Neuron (in vitro differentiated cells): ENCODE measurements at regions not wholly inside any gene's neighbourhood (a gene's known extent, or its start where the extent isn't known, plus 50 kb on each side); places are given as distances from the start of the nearest gene placed in this dataset.

ENCODE experiments used
- H2AFZ ChIP-seq: one replicate; pipeline ENCODE4 v1.6.1; 2013; ENCODE audit warnings: low read depth, mild to moderate bottlenecking, inconsistent platforms, low read length, moderate library complexity
- H3K27me3 ChIP-seq: one replicate; pipeline ENCODE4 v1.6.1; 2013; ENCODE audit warnings: low read length; ENCODE audit not compliant: insufficient read depth
- H3K36me3 ChIP-seq: one replicate; pipeline ENCODE4 v1.6.1; 2013; ENCODE audit warnings: low read length; ENCODE audit not compliant: insufficient read depth
- H3K4me1 ChIP-seq: one replicate; pipeline ENCODE4 v1.6.1; 2013; ENCODE audit warnings: low read length; ENCODE audit not compliant: insufficient read depth
- H3K4me3 ChIP-seq: 2 replicates; pipeline ENCODE4 v1.5.1; 2013; ENCODE audit warnings: mild to moderate bottlenecking, low read length, moderate library complexity
- H3K9me3 ChIP-seq: one replicate; pipeline ENCODE4 v1.6.1; 2013; ENCODE audit warnings: low read length

DNA sequence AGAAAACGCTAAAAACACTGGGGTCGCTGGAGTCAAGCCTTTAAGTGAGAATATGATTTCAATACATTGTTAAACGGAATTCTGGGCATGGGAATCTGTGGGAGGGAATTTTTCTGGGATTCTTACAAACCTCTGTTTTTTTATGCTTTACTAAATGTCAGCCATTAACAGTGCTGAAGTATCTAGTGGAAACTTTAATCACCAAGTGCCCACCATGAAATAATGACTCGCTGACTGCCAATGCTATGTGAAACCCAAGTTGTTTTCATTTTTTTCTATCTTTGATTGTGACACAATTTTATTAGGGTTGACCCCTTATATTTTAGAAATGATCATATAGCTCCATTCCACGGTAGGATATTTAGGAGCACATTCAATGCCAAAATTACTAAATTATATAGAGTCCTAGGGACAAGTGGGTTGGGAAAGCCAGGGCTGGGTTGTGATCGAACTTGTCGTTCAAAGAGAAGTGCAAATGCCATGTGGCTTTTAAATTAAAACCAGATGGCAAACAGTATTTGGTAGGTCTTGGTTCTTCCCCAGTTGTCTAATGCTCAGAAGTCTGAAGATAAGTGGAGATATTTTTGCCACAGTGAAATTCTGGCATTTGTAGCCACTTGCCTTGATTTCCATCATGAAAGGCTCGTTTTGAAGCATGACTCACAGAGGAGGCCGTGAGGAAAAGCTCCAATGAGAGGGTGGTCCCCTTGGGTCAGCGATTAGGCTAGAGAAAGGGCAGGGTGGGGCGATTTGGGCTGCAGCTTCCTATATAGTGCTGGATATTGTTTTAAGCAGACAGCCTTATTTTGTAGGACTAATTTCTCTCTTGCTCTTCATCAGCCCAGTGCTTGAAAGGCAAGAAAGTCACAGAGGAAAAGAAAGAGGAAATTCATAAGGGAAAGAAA, 254.4 kb upstream of the JAG1 start:
- H3K9me3 ChIP-seq, result no peaks in the 10 kb centered on the region
- H3K4me3 ChIP-seq, result no peak overlapping the region
- H3K36me3 ChIP-seq, result no peaks in the 10 kb centered on the region
- no peaks in the 10 kb centered on the region for H3K27me3 ChIP-seq
- H3K4me1 ChIP-seq, result peaks cover under 1% of the 10 kb centered on the region
- no peak overlapping the region for H2AFZ ChIP-seq

DNA sequence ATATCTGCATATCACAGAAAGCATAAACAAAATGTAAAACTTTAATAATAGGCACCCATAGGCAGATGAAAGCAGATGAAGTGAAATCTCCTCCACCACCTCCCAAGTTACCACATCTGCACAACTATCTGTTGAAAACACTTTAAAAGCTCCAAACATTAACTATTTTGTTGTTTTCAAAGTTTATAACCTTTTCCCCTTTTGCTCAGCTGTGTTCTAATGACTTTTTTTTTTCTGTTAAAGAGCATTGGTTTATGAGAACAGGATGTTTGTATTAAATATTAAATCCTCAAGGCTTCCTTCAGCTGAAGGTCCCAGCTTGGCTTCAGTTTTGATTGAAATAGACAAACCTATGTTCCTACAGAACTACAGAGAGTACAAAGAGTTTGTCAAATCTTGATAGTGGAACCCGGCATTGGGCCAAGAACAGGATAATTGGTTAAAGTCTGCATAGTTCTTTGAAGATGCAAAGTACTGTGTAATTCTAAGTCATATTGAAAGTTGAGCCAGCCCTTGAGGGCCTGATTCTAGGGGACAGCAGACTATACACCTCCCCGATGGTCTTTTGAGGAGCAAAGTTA, 255.1 kb upstream of the JAG1 start:
- Histone ChIP-seq H3K4me1 (no peaks in the 10 kb centered on the region), H3K4me3 (no peak overlapping the region), H3K27me3 (no peaks in the 10 kb centered on the region), H3K36me3 (no peaks in the 10 kb centered on the region), H2AFZ (no peak overlapping the region), H3K9me3 (no peaks in the 10 kb centered on the region)

DNA sequence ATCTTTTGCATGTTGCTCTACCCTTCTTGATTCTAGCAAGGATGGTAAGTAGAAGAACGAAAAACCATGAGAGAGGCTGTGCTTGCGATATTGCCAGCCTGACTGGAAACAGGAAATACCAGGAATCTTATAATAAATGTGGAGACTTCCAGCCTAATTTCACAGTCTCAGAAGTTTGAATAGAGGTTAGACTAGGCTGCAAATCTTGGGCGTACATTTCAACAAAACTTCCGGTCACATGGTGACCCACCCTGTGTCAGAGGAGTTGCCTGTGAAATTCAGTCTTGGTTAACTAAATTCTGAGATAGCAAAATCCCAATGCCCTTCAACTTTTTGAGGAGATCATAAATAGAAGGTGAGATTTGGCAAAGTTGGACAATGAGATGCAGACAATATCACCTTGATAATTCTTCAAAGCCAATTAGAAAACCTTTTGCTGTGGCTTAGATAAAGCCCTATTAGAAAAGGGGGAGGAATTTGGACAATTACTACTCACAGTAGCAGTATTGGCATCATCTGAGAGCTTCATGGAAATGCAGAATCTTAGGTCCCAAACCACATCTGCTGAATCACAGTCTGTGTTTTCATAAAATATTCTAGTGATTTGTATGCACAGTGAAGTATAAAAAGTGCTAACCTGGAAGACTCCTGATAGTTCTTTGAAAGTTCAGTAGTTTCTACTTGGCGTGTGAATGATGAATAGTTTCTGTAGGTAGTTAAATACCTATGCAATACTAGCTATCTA, 262.0 kb upstream of the JAG1 start:
- Histone ChIP-seq H3K4me1 (no peaks in the 10 kb centered on the region), H2AFZ (no peak overlapping the region), H3K36me3 (no peaks in the 10 kb centered on the region)

DNA sequence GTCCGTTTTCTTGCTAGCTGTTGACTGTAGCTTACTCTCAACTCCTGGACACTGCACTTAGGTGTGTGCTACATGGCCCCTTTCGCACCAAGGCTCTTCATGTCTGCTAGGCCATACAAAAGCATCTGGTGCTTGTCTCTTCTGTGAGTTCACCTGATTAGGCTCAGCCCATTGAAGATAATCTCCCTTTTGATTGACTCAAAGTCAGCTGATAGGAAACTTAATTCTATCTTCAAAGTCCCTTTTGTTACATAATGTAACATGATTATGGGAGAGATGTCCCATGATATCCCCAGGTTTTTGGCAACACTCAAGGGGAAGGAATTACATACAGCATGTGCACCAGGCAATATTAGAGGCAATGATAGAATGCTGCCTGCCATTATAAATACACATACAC, 263.0 kb upstream of the JAG1 start:
- Histone ChIP-seq H3K9me3 (no peaks in the 10 kb centered on the region), H3K4me1 (no peaks in the 10 kb centered on the region), H3K27me3 (no peaks in the 10 kb centered on the region)

More for the DNA sequence above, 262.0 kb upstream of the JAG1 start:
- Histone ChIP-seq H3K4me3 (no peak overlapping the region), H3K27me3 (no peaks in the 10 kb centered on the region), H3K9me3 (no peaks in the 10 kb centered on the region)

DNA sequence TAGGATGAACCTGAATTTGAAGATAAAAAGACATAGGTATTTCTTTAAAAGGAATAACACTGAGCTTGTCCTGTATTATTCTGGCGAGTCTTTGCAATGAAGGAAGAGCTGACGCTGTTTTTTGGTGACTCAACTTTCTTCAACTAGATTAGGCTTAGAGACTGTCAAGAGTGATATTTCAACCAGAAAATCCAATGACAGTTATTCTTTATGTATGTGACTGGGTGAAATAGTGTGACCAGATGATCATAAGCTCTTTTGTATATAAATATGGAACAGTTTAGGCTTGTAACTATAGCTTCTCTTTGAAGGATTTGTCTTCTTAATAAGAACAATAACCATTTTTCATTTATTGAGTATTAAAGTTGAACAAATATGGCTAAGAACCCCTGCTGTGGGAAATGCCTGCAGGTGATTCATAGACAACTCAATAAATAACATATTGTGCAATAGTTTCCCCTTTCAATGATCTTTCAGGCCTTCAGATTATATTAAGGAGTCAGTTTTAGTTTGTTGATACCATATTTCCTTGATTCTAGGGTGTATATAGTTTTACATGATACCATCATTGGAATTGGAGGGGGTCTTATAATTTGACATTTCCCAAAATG, 265.6 kb upstream of the JAG1 start:
- Histone ChIP-seq H3K36me3 (no peaks in the 10 kb centered on the region), H2AFZ (no peak overlapping the region), H3K9me3 (no peaks in the 10 kb centered on the region), H3K4me3 (no peak overlapping the region), H3K4me1 (no peaks in the 10 kb centered on the region), H3K27me3 (no peaks in the 10 kb centered on the region)

More for the DNA sequence above, 263.0 kb upstream of the JAG1 start:
- H3K36me3 ChIP-seq, result no peaks in the 10 kb centered on the region
- H3K4me3 ChIP-seq, result no peak overlapping the region
- no peak overlapping the region for H2AFZ ChIP-seq

DNA sequence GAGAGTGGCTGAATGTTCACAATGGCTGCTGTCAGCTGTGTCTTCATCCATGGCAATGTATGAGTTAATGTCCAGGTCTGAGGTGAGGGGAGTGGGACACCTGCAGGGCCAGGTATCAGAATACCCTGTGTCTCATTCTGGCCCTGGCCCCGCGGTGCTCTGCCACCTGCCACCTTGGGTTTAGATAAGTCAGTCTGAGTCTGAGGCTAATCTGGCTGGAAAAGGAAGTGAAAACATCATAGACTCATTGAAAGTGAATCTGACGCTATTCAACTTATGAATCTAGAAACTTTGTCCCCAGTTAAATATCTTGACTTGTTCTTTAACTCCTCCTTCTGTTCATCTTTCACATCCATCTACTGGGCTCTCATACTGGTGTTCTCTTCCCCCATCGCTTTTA, 267.1 kb upstream of the JAG1 start:
- no peaks in the 10 kb centered on the region for H3K9me3 ChIP-seq
- H3K36me3 ChIP-seq, result no peaks in the 10 kb centered on the region
- no peaks in the 10 kb centered on the region for H3K4me1 ChIP-seq
- no peaks in the 10 kb centered on the region for H3K27me3 ChIP-seq
- no peak overlapping the region for H3K4me3 ChIP-seq
- H2AFZ ChIP-seq, result no peak overlapping the region

DNA sequence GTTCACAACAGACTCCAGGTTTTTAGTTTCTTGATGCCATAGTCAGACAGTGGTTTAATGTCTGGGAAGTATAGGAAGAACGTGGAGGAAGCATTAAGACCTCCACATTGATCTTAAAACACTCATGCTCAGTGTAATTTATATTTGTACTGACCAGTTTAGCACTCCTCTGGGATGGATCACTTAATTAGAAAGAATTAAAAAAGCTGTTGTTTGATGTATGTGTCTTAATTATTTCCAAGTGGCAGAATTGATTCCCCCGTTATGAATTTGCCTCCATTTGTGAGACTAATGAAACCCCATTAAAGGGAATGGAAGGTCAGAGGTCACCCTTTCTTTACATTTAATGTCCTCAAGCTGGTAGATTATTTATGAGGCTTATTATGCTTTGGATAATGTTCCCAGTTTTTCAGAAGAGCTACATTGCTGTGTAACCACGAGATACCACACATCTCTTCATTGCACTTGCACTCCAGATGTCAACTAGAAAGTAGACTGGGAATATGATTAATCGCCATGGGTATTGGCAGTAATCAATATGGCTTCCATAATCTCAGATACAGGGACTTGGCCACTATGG, 270.0 kb upstream of the JAG1 start:
- no peak overlapping the region for H2AFZ ChIP-seq
- no peak overlapping the region for H3K4me3 ChIP-seq
- H3K36me3 ChIP-seq, result no peaks in the 10 kb centered on the region
- H3K27me3 ChIP-seq, result no peaks in the 10 kb centered on the region
- H3K9me3 ChIP-seq, result no peaks in the 10 kb centered on the region
- no peaks in the 10 kb centered on the region for H3K4me1 ChIP-seq

DNA sequence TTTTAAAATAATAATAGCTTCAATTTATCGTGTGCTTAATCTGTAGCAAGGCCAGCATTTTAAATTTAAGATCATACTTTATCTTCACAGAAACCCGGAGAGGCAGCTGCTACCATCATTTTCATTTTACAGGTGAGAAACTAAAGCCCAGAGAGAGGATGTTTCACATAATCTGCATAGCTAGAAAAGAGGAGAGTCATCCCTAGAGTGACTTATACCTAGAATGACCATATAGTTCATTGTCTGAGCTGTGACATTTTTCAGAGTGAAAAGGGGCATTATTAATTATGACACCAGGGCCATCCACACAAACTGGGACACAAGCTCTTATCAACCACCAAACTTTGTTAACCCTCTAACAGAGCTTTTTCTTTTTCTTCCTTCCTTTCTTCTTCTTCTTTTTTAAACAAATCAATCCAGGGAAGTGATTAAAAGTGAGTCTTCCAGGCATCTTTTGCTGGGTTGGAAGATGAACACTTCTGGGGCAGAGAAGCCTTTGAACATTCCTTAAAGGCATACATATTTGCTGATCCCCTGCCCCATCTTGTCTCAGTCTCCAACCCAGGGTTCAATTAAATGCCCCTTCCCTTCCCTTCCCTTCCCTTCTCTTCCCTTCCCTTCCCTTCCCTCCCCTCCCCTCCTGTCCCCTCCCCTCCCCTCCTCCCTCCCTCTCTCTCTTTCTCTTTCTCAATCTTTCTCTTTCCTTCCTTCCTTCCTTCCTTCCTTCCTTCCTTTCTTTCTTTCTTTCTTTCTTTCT, 272.5 kb upstream of the JAG1 start:
- no peaks in the 10 kb centered on the region for H3K4me1 ChIP-seq
- no peak overlapping the region for H3K4me3 ChIP-seq
- no peaks in the 10 kb centered on the region for H3K9me3 ChIP-seq
- no peaks in the 10 kb centered on the region for H3K36me3 ChIP-seq
- no peak overlapping the region for H2AFZ ChIP-seq
- no peaks in the 10 kb centered on the region for H3K27me3 ChIP-seq

DNA sequence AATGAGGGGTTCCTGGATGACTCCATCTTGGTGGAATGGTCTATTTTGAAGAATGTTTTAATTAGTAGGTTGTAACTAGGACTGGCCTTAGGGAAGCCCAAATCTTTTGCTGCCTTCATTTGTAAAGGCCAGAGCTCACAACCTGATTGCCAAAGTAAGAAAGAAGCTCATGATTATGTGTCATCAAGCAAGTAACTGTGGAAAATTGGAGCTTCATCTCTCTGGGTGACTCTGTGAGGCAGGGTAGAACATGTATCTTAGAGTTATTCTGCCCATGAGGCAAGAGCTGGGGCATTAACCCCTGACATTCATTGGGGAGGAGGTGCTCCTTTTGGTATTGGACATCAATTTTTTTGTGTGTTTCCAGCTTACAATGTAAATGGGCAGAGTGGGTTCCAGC, 273.9 kb upstream of the JAG1 start:
- H2AFZ ChIP-seq, result no peak overlapping the region
- no peaks in the 10 kb centered on the region for H3K4me1 ChIP-seq
- no peaks in the 10 kb centered on the region for H3K36me3 ChIP-seq
- no peaks in the 10 kb centered on the region for H3K27me3 ChIP-seq
- no peaks in the 10 kb centered on the region for H3K9me3 ChIP-seq
- no peak overlapping the region for H3K4me3 ChIP-seq

DNA sequence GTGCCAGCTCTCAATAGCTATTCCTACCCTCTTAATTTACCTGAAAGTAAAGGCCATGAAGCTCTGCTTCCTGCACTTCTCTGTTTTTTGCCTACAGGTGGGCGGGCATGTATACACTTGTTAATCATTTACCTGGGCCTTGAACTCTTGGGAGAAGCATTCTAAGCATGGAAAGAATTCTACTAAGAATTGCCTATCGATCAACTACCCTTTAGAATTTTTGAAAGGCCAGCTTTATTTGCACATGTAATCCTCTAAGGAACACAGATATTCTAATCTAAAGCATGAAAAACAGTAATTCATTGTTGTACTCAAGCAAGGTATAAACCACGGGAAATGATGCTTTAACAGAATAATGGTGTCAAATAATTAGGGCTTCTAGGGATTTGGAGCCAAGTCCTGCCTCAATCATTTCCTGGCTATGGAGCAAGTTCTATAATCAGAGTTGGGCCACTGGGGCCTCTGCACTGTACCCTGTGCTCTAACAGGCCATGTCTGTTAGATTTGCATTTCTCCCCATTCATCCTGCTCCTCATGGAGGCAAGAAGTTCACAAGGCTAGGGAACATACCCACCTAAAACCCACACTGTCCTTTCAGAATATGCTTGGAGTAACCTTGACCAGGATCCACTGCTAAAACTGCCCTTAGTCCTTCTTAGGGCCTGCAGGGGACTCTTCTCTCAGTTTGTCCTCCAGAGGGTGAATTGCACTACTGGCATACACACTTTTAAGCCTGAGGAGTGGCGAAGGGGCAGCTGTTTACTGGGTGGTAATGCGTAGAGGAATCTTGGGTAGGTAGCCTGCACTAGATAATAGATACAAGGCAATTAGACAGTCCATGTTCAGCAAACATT, 276.4 kb upstream of the JAG1 start:
- H3K4me3 ChIP-seq, result no peak overlapping the region
- H3K36me3 ChIP-seq, result no peaks in the 10 kb centered on the region
- H2AFZ ChIP-seq, result no peak overlapping the region
- H3K27me3 ChIP-seq, result no peaks in the 10 kb centered on the region
- H3K4me1 ChIP-seq, result peaks cover 2% of the 10 kb centered on the region
- H3K9me3 ChIP-seq, result no peaks in the 10 kb centered on the region

DNA sequence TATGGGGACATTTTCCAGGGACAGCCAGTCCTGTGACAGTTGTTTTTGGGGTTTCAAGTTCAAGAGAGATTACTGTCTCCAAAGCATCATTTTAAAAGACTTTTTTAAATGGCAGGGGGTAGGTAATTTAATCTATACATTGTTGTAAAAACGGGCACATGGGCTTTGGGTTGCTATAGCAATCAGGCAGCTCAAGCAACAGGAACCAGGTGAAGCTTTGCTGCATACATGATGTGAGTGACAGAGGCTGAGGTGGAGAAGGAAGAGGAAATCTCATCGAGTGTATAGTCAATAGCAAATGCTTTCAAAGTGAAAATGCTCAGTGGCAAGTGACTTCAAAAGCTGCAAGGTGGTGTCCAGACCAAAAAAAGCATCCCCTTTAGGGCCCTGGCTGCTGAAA, 277.4 kb upstream of the JAG1 start:
- H3K4me3 ChIP-seq, result no peak overlapping the region

More for the DNA sequence above, 277.4 kb upstream of the JAG1 start:
- no peak overlapping the region for H2AFZ ChIP-seq
- peaks cover 2% of the 10 kb centered on the region for H3K4me1 ChIP-seq
- no peaks in the 10 kb centered on the region for H3K9me3 ChIP-seq
- H3K27me3 ChIP-seq, result no peaks in the 10 kb centered on the region
- H3K36me3 ChIP-seq, result no peaks in the 10 kb centered on the region
